GM13976 (cell line): ENCODE measurements at regions not wholly inside any gene's neighbourhood (a gene's known extent, or its start where the extent isn't known, plus 50 kb on each side); places are given as distances from the start of the nearest gene placed in this dataset.

Source experiments
- DNase-seq: peaks from one replicate; pipeline ENCODE4 v3.0.0; 2012; ENCODE audit warnings: low spot score
- CTCF ChIP-seq: IDR thresholded peaks from 2 replicates; pipeline ENCODE4 v1.5.1; 2012; ENCODE audit warnings: borderline replicate concordance, mild to moderate bottlenecking; ENCODE audit not compliant: insufficient read depth; ENCODE audit errors: extremely low read depth, missing control alignments, control extremely low read depth
- in situ Hi-C: fragments of 300-500 bp; cut with MboI; formaldehyde crosslinking; loops from one replicate; pipeline ENCODE4 v1.12.0; 2022; ENCODE audit warnings: low sequenced_read_pairs, mixed read lengths, inconsistent platforms; ENCODE audit not compliant: unreplicated experiment

- TF ChIP-seq CTCF = no peak
- in situ Hi-C loops = no loop called here
- DNase-seq = no peak
Observed at GRCh38 chr6:120290964-120291363, 941.4 kb upstream of the MAN1A1 start.

GRCh38 chr6:120282005-120282404 lies 932.4 kb upstream of the MAN1A1 start:
- in situ Hi-C loops = no loop called here
- DNase-seq = no peak
- TF ChIP-seq CTCF = no peak

- no peak for DNase-seq
- in situ Hi-C loops = no loop called here
- no peak for TF ChIP-seq CTCF
Observed at GRCh38 chr6:120279466-120280167, 930.1 kb upstream of the MAN1A1 start.

GRCh38 chr6:120278689-120279396 lies 929.3 kb upstream of the MAN1A1 start:
- no peak for TF ChIP-seq CTCF
- in situ Hi-C loops = no loop called here

GRCh38 chr6:120274547-120274946 lies 925.0 kb upstream of the MAN1A1 start:
- no peak for DNase-seq
- in situ Hi-C loops = no loop called here
- TF ChIP-seq CTCF = no peak

More at GRCh38 chr6:120278689-120279396, 929.3 kb upstream of the MAN1A1 start:
- DNase-seq = no peak

- no peak for DNase-seq
- no peak for TF ChIP-seq CTCF
- in situ Hi-C loops = no loop called here
Observed at GRCh38 chr6:120273411-120273810, 923.9 kb upstream of the MAN1A1 start.
